GM21447 (cell line): ENCODE measurements at regions not wholly inside any gene's neighbourhood (a gene's known extent, or its start where the extent isn't known, plus 50 kb on each side); places are given as distances from the start of the nearest gene placed in this dataset.
"Not testable (repeated sequence)": the region's sequence is repeated elsewhere in the genome, so short reads cannot be mapped to it uniquely, and the experiment has no call there.

ENCODE experiments used
- ATAC-seq: cut with Tn5 transposase; IDR thresholded peaks from one replicate; pipeline ENCODE4 v1.9.1; 2021; ENCODE audit not compliant: unreplicated experiment

GRCh38 chr9:31848505-31849285 is 535.7 kb upstream of the ACO1 start:
- ATAC-seq, result no peak

- no peak for ATAC-seq
Measured at GRCh38 chr9:31854187-31854586, 530.3 kb upstream of the ACO1 start.

DNA sequence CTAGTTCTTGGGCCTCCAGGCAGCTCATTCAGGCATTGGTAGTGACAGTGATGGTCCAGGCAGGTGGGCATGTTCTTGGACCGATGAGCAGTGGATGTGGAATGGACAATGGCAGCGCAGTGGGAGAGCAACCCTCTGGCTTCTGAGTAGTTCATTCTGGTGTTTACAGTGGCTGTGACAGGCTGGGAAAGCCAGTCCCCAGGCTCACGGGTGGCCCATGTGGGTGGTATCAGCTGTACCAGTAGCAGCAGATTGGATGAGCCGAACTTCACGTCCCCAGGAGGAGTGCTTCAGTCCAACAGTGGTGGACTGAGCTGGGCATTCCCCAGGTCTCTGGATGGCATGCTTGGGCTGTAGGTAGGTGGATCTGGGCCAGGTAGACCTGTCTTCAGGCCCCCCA is 515.6 kb upstream of the ACO1 start:
- ATAC-seq, result no peak

DNA sequence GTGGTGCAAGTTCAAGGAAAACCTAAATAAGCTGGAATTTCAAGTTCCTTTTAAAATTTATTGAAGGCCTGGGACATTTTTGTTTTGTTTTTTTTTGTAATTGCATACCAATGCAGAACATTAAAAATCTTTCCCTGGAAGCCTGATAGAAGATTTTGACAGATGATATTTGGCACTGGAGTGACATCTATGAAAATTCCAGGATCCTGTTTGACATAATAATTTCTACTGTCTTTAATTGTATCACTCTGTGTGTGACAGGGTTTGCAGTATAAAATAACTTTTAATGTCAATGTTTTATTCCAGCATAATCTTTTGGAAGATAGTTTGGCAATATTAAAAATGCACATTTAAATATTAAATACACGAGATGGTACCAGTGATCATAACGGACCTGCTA is 514.2 kb upstream of the ACO1 start:
- ATAC-seq, result no peak

DNA sequence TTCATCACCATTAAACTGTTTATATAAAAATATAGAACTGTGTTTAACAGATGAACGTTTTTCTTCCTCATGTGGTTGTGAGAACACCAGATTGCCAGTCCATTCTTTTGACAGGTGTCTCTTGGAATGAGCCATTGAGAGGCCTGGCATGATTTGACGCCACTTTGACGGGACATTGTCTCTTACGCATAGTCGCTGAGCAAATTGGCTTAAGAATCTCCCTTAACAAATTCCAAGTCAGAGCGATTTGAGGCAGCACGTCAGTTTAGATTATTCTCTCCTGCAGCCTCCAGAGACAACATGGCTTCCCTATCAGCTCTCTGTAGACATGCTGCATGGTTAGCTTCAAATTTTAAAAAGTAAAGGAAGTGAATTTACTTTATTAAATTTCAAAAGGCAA is 510.7 kb upstream of the ACO1 start:
- no peak for ATAC-seq

- ATAC-seq, result no peak
Measured at GRCh38 chr9:31894008-31894407, 490.4 kb upstream of the ACO1 start.

- peak; percentile 87 for ATAC-seq
Measured at GRCh38 chr9:31908158-31908890, 476.1 kb upstream of the ACO1 start.

DNA sequence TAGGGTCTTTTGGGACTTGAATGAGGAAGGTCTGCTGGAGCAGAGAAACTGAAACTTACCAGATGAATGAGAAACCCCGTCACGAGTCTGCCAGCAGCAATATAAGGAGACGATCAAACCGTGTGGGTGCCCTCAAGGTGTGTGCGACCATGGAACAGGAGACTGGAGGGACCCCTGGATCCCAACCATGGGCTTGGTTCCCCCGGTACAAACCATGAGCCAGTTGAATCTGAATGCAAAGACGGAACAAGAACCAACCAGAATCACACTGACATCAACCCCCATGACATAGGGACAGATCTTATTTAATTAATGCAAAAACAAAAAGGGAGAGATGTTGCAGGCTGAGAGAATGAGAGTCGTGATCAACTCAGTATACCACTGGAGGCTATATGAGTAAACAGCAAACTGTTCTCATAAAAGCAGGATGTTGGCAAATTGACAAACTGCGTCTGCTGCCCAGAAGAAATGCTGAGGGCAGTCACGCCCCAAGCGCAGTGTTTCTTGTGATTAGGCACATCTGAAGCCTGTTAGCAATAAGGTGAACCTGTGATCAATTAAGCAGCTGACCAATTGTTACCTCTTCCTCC is 475.5 kb upstream of the ACO1 start:
- ATAC-seq, result peak; percentile 41

GRCh38 chr9:31912636-31913035 is 471.8 kb upstream of the ACO1 start:
- ATAC-seq, result no peak

DNA sequence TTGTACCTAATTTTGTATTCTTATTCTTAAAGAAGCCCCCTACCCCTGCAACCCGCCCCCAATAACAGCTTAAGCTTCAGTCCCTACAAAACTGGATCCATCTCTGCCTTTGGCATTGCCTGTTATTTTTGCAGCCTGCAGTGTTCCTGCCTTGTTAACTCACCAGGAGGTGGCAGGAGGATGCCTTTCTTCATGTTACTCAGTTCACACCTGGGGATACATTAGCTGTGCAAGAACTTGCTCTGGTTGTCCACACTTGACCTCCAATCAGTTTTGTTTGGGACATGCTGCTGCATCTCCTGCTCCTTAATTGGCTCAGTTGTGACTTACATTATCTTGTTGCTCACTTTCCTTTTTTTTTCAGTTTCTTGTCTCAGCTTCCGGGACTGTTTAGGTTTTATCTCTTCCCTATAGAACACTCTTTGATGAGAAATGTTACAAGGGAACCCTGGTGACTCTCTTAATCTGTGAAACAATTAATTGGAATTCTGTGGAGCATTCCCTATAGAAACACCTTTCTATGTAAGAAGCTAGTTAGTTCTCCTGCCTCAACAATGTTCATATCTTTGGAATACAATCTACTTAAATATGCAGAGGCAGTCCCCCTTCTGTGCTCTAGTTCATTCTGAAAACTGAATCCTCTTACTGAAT is 467.7 kb upstream of the ACO1 start:
- no peak for ATAC-seq

- ATAC-seq, result not testable (repeated sequence)
Measured at GRCh38 chr9:31937737-31938136, 446.7 kb upstream of the ACO1 start.

GRCh38 chr9:31950756-31951155 is 433.7 kb upstream of the ACO1 start:
- ATAC-seq, result no peak

DNA sequence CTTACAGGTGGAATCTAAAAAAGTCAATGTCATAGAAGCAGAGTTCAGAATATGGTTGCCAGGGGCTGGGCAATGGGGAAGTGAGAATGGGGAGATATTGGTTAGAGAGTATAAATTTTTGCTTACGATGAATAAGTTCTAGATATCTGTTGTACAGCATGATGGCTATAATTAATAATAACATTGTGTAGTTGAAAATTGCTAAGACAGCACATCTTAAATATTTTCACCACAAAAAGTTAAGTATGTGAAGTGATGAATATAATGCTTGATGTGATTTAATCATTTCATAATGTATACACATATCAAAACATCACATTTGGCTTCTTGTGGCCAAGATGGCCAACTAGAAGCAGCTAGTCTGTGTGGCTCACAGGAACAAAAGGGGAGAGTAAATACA is 425.9 kb upstream of the ACO1 start:
- ATAC-seq, result no peak

DNA sequence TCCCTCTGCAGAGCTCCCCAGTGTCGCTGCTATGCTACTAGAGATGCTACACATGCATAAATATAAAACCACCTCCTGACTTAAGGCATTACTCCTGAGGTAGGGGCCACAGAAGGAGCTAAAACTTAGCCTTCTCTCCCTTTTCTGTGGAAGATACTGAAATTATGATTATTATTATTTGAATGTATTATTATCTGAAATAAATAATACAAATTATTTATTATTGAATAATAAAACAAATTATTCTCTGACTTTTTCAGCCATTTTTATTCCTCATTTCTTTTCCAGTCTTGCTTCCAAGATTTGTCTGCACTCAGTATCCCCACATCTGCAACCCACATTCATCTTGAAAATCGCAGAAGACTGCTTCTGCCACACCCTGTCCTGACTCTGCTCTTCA is 414.9 kb upstream of the ACO1 start:
- no peak for ATAC-seq

DNA sequence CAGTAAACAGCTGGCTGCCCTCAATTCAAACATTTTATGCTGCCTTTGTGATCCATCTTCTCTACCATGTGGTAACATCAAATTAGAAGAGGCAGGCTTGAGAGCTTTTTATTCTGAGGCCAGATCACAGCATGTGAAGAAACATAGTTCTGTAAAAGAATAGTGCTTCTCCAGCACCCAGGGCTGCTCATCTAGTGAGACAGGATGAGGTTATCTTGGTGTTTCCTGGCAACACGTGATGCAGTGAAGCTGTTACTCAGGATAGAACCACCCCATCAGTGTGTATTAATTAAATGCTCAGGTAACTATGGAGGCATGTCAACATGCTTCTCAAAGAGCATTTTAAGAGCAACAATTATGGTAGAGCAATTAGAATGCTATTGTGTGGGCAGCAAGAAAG is 400.5 kb upstream of the ACO1 start:
- no peak for ATAC-seq

DNA sequence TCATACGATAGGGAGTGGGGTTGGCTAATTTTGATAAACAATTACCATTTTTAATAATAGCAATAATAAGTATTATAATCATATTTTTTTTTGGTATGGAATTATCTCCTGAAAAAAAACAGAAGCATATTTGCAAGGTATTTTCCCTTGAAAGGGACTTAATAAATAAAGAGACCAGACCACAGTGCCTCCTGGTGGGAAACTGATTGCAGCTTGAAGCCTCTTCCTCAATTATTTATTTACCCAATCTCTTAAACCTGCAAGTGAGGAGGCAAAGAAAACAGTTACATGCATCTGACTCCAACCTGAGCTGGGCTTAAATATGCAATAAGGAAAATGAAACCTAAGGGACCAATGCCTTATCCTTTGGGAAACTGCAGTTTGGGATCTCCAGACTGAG is 388.1 kb upstream of the ACO1 start:
- no peak for ATAC-seq

DNA sequence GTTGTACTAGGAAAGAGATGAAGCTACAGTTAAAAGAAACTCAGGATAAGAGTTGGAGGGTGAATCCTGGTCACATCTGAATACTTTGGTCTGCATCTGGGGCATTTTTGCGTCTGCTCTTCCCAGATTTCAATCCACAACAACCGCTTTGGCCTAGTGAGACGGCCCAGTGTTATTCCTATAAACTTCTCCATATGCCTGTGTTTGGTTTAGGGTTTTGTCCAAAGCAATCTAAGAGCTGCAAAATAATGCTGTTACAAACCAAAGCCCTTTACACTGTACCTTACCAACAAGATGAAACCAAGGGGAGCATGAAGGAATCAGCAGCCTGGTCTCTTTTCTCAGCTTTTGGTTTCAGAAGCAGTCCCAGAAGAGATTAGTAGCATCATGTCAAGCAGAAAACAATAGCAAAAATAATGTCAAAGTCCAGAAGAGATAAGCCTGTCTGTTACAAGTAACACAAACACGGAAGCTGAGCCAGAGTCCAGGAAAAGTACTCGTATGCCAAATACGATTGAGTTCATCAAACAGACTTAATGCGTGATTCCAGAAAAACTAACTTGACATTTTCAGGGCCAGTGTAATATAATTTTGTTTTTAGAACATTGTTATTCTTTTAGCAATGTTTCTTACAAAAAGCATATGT is 379.9 kb upstream of the ACO1 start:
- no peak for ATAC-seq

DNA sequence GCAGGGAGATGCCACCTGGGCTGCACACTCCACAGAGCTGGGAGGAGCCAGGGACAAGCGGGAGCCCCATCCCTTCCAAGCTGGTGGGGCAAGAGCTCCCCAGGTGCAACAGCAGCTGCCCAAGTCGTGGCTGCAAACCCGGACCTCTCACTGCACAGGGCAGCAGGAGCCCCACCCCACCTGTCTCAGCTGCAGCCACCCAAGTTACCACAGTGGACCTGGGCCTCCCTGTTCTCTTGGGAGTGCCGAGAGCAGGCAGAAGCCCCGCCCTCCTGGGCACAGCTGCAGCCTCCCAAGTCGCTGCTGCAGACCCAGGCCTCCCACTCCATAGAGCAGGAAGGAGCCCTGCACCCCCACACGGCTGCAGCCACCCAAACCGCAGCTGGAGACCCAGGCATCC is 374.1 kb upstream of the ACO1 start:
- ATAC-seq, result no peak

GRCh38 chr9:32011049-32011448 is 373.4 kb upstream of the ACO1 start:
- no peak for ATAC-seq

DNA sequence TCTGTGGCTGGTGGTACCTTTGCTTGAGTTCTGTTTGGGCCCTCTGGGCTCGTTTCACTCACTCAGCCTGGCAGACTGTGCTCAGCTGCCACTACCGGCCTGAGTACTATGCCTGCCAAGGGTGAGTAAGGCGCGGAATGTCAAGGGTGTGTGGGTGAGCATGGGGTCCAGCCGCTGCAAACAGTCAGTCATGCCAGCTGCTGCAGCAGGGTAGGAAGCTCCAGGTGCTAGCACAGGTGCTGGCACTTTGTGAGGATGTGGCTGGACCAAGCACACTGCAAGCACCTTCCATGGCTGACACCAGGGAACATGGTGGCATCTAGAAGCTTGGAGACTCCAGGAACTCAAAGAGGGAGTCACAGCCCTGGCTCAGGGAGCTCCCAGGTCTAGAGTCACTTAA is 368.6 kb upstream of the ACO1 start:
- ATAC-seq, result no peak

GRCh38 chr9:32045513-32045912 is 338.9 kb upstream of the ACO1 start:
- no peak for ATAC-seq
